ENCODE measurements at regions not wholly inside any gene's neighbourhood (a gene's known extent, or its start where the extent isn't known, plus 50 kb on each side); places are given as distances from the start of the nearest gene placed in this dataset.

DNA sequence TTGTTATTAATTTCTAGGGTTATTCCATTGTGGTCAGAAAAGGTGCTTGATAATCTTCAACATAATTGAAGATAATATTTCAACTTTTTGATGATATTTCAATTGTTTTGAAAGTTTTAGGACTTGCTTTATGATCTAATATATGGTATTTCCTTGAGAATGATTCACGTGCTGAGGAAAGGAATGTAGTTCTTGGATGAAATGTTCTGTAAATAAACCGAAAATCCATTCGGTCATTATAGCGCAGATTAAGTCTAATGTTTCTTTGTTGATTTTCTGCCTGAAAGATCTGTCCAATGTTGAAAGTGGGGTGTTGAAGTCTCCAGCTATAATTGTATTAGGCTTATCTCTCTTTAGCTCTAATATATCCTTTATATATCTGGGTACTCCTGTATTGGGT, 617.5 kb upstream of the NECTIN3 start:
- 93% methylated on average over 4 of the region's 4 CpGs for WGBS
- TF ChIP-seq RAD21 (IDR thresholded peaks at IDR 0.05): no peak
- TF ChIP-seq, protein P1, sequence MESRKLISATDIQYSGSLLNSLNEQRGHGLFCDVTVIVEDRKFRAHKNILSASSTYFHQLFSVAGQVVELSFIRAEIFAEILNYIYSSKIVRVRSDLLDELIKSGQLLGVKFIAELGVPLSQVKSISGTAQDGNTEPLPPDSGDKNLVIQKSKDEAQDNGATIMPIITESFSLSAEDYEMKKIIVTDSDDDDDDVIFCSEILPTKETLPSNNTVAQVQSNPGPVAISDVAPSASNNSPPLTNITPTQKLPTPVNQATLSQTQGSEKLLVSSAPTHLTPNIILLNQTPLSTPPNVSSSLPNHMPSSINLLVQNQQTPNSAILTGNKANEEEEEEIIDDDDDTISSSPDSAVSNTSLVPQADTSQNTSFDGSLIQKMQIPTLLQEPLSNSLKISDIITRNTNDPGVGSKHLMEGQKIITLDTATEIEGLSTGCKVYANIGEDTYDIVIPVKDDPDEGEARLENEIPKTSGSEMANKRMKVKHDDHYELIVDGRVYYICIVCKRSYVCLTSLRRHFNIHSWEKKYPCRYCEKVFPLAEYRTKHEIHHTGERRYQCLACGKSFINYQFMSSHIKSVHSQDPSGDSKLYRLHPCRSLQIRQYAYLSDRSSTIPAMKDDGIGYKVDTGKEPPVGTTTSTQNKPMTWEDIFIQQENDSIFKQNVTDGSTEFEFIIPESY (IDR thresholded peaks at IDR 0.05): no peak
- TF ChIP-seq YY1 (IDR thresholded peaks at IDR 0.05): no peak
- TF ChIP-seq SP1 (IDR thresholded peaks at IDR 0.05): no peak
- TF ChIP-seq EGR1 (IDR thresholded peaks at IDR 0.05; ENCODE audit: low read depth in 2 of 2): no peak
- no peak for TF ChIP-seq GABPA (IDR thresholded peaks at IDR 0.05 in 1 of 2, conservative IDR thresholded peaks at IDR 0.05 in 1 of 2)
- TF ChIP-seq RXRA (IDR thresholded peaks at IDR 0.05): no peak
- TF ChIP-seq, protein P2, sequence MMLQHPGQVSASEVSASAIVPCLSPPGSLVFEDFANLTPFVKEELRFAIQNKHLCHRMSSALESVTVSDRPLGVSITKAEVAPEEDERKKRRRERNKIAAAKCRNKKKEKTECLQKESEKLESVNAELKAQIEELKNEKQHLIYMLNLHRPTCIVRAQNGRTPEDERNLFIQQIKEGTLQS (IDR thresholded peaks at IDR 0.05): no peak
- no peak for TF ChIP-seq NR2F2 (IDR thresholded peaks at IDR 0.05)
- no peak for TF ChIP-seq TAF1 (conservative IDR thresholded peaks at IDR 0.05)
- TF ChIP-seq, protein P3, sequence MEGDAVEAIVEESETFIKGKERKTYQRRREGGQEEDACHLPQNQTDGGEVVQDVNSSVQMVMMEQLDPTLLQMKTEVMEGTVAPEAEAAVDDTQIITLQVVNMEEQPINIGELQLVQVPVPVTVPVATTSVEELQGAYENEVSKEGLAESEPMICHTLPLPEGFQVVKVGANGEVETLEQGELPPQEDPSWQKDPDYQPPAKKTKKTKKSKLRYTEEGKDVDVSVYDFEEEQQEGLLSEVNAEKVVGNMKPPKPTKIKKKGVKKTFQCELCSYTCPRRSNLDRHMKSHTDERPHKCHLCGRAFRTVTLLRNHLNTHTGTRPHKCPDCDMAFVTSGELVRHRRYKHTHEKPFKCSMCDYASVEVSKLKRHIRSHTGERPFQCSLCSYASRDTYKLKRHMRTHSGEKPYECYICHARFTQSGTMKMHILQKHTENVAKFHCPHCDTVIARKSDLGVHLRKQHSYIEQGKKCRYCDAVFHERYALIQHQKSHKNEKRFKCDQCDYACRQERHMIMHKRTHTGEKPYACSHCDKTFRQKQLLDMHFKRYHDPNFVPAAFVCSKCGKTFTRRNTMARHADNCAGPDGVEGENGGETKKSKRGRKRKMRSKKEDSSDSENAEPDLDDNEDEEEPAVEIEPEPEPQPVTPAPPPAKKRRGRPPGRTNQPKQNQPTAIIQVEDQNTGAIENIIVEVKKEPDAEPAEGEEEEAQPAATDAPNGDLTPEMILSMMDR (IDR thresholded peaks at IDR 0.05; ENCODE audit: low read depth, low read length, missing input control): no peak
- TF ChIP-seq, protein P4, sequence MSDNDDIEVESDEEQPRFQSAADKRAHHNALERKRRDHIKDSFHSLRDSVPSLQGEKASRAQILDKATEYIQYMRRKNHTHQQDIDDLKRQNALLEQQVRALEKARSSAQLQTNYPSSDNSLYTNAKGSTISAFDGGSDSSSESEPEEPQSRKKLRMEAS (IDR thresholded peaks at IDR 0.05): no peak
- TF ChIP-seq HNF4A (conservative IDR thresholded peaks at IDR 0.05): no peak
- TF ChIP-seq JUND (IDR thresholded peaks at IDR 0.05): no peak
- no peak for TF ChIP-seq HNF4G (IDR thresholded peaks at IDR 0.05)
- TF ChIP-seq, protein P5, sequence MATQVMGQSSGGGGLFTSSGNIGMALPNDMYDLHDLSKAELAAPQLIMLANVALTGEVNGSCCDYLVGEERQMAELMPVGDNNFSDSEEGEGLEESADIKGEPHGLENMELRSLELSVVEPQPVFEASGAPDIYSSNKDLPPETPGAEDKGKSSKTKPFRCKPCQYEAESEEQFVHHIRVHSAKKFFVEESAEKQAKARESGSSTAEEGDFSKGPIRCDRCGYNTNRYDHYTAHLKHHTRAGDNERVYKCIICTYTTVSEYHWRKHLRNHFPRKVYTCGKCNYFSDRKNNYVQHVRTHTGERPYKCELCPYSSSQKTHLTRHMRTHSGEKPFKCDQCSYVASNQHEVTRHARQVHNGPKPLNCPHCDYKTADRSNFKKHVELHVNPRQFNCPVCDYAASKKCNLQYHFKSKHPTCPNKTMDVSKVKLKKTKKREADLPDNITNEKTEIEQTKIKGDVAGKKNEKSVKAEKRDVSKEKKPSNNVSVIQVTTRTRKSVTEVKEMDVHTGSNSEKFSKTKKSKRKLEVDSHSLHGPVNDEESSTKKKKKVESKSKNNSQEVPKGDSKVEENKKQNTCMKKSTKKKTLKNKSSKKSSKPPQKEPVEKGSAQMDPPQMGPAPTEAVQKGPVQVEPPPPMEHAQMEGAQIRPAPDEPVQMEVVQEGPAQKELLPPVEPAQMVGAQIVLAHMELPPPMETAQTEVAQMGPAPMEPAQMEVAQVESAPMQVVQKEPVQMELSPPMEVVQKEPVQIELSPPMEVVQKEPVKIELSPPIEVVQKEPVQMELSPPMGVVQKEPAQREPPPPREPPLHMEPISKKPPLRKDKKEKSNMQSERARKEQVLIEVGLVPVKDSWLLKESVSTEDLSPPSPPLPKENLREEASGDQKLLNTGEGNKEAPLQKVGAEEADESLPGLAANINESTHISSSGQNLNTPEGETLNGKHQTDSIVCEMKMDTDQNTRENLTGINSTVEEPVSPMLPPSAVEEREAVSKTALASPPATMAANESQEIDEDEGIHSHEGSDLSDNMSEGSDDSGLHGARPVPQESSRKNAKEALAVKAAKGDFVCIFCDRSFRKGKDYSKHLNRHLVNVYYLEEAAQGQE (IDR thresholded peaks at IDR 0.05): no peak
- TF ChIP-seq FOXA1 (IDR thresholded peaks at IDR 0.05): no peak
- no peak for TF ChIP-seq FOXA2 (IDR thresholded peaks at IDR 0.05)

More for the DNA sequence above, 617.5 kb upstream of the NECTIN3 start:
- Histone ChIP-seq H3K9me3 (ENCODE audit: control insufficient read depth in 4 of 4, low read length in 3 of 4) (no peaks in the 10 kb centered on the region), H3K36me3 (ENCODE audit: control insufficient read depth in 4 of 4, insufficient read depth in 3 of 4, low read depth in 1 of 4, low read length in 3 of 4) (no peaks in the 10 kb centered on the region), H3K27ac (ENCODE audit: low read depth in 1 of 2, low read length in 2 of 2) (no peak overlapping the region), H3K9ac (ENCODE audit: low read depth in 1 of 2, low read length in 2 of 2) (no peak overlapping the region), H3K4me1 (ENCODE audit: control insufficient read depth in 4 of 4, insufficient read depth in 4 of 4, low read length in 3 of 4) (no peaks in the 10 kb centered on the region), H3K27me3 (ENCODE audit: control insufficient read depth in 4 of 4, insufficient read depth in 4 of 4, low read length in 3 of 4) (no peaks in the 10 kb centered on the region), H3K4me3 (ENCODE audit: low read depth in 1 of 3, low read length in 3 of 3) (no peak overlapping the region)
- no peak for DNase-seq (ENCODE audit: low spot score)
